HepG2 (cell line): ENCODE measurements at regions not wholly inside any gene's neighbourhood (a gene's known extent, or its start where the extent isn't known, plus 50 kb on each side); places are given as distances from the start of the nearest gene placed in this dataset.

ENCODE experiments used
- ATAC-seq: fragments of 200-7000 bp; cut with Tn5 transposase; 3 replicates; pipeline ENCODE4 v1.9.1; 2020; ENCODE audit warnings: mild to moderate bottlenecking, moderate library complexity
- BruUV-seq: library from RNA; stranded (reverse); fragments of 400-500 nt; replicated peaks from 2 replicates; lab custom pipeline; 2021; lab: Mats Ljungman, UMichigan
- CTCF ChIA-PET: fragments of 300-600 bp; formaldehyde crosslinking; extraction: SDS; loops from one replicate; lab custom pipeline; 2021; ENCODE audit warnings: low total read pairs, inconsistent platforms, low intra/inter-chr PET ratio; lab: Yijun Ruan, JAX
- POLR2A ChIA-PET: fragments of 350-600 bp; sonication (Branson Sonifier 250); formaldehyde crosslinking; loops from one replicate; lab custom pipeline; 2020; ENCODE audit warnings: antibody characterized with exemption, inconsistent platforms; lab: Yijun Ruan, JAX
- DNase-seq: peaks from one replicate; pipeline ENCODE4 v3.0.0-alpha.2; 2015; ENCODE audit warnings: low spot score
- FAIRE-seq: peaks from 3 replicates; lab custom pipeline; 2011; peaks lifted over from hg19 to GRCh38; lab: Jason Lieb, UNC
- H2AFZ ChIP-seq: one replicate; pipeline ENCODE4 v1.6.1; 2011; ENCODE audit warnings: low read length, inconsistent platforms
- H3K27ac ChIP-seq: fragments of 300-600 bp; 3 replicates; pipeline ENCODE4 v1.8.0; 2011; ENCODE audit warnings: mixed run types, mild to moderate bottlenecking, mixed read lengths, low read length, inconsistent platforms; ENCODE audit not compliant: insufficient read depth; ENCODE audit errors: extremely low read length
- H3K27me3 ChIP-seq, 2 experiments: fragments of 200-600 bp in 1 of 2; 2 replicates in 1 of 2; 3 replicates in 1 of 2; pipeline versions ENCODE4 v1.6.0 to v1.8.0; 2011; ENCODE audit warnings: low read length in 2 of 2, mild to moderate bottlenecking in 2 of 2, moderate library complexity in 2 of 2, inconsistent platforms in 1 of 2; ENCODE audit not compliant: insufficient read depth in 2 of 2, control insufficient read depth in 1 of 2
- H3K36me3 ChIP-seq, 2 experiments: fragments of 200-600 bp in 1 of 2; replicated peaks in 1 of 2; 2 replicates in 1 of 2; 3 replicates in 1 of 2; pipeline versions ENCODE4 v1.5.1 to v1.8.0; 2011; ENCODE audit warnings: low read length in 2 of 2, inconsistent platforms in 1 of 2; ENCODE audit not compliant: insufficient read depth in 2 of 2, control insufficient read depth in 1 of 2
- H3K4me1 ChIP-seq: 2 replicates; pipeline ENCODE4 v1.5.1; 2012; ENCODE audit warnings: low read length, inconsistent platforms; ENCODE audit not compliant: insufficient read depth
- H3K4me2 ChIP-seq: 2 replicates; pipeline ENCODE4 v1.6.0; 2011; ENCODE audit warnings: low read depth, low read length, inconsistent platforms
- H3K4me3 ChIP-seq, 3 experiments: fragments of 200-600 bp in 1 of 3; sonication (generic), shearing (Covaris generic) in 1 of 3; replicated peaks in 1 of 3; 2 replicates each; pipeline ENCODE4 v1.5.1; 2011 to 2016; ENCODE audit warnings: low read length in 3 of 3, inconsistent platforms in 2 of 3, low read depth in 2 of 3, mild to moderate bottlenecking in 2 of 3, control low read depth in 1 of 3, mixed read lengths in 1 of 3; ENCODE audit not compliant: insufficient read depth in 1 of 3
- H3K79me2 ChIP-seq: one replicate; pipeline ENCODE4 v1.6.1; 2011; ENCODE audit warnings: low read length, inconsistent platforms; ENCODE audit not compliant: insufficient read depth
- H3K9ac ChIP-seq: 2 replicates; pipeline ENCODE4 v1.6.0; 2011; ENCODE audit warnings: mild to moderate bottlenecking, low read depth, low read length, inconsistent platforms; ENCODE audit not compliant: insufficient read depth
- H3K9me3 ChIP-seq: 2 replicates; pipeline ENCODE4 v1.5.1; 2012; ENCODE audit warnings: mild to moderate bottlenecking, low read length
- H4K20me1 ChIP-seq: 2 replicates; pipeline ENCODE4 v1.6.0; 2011; ENCODE audit warnings: inconsistent platforms, mild to moderate bottlenecking, low read length, moderate library complexity; ENCODE audit not compliant: insufficient read depth
- FUBP1 ChIP-seq: sonication (generic); formaldehyde crosslinking; IDR thresholded peaks from 2 replicates; pipeline ENCODE4 v1.5.1; 2020; ENCODE audit warnings: missing genetic modification reagents, mild to moderate bottlenecking, borderline replicate concordance
- HMGA1 ChIP-seq: sonication (generic); formaldehyde crosslinking; conservative IDR thresholded peaks from 2 replicates; pipeline ENCODE4 v1.4.0; 2020; ENCODE audit warnings: missing genetic modification reagents
- RFX5 ChIP-seq: IDR thresholded peaks from 2 replicates; pipeline ENCODE4 v1.6.1; 2011; ENCODE audit warnings: low read depth, low read length, improper control_type of control experiment
- ZFP37 ChIP-seq: sonication (generic); formaldehyde crosslinking; IDR thresholded peaks from 2 replicates; pipeline ENCODE4 v1.4.0; 2020; ENCODE audit warnings: missing genetic modification reagents, borderline replicate concordance
- ZFYVE20 ChIP-seq: sonication (generic); formaldehyde crosslinking; IDR thresholded peaks from 2 replicates; pipeline ENCODE4 v1.8.0; 2023; ENCODE audit warnings: low read depth, mild to moderate bottlenecking, moderate library complexity, missing genetic modification reagents, borderline replicate concordance
- ZMYM3 ChIP-seq: sonication (generic); formaldehyde crosslinking; IDR thresholded peaks from 2 replicates; pipeline ENCODE4 v1.5.1; 2020; ENCODE audit warnings: mild to moderate bottlenecking, missing genetic modification reagents
- ZNF318 ChIP-seq: sonication (generic); formaldehyde crosslinking; IDR thresholded peaks from 2 replicates; pipeline ENCODE4 v1.4.0; 2020; ENCODE audit warnings: mild to moderate bottlenecking, missing genetic modification reagents
- ZNF543 ChIP-seq: sonication (generic); formaldehyde crosslinking; IDR thresholded peaks from 2 replicates; pipeline ENCODE4 v1.4.0; 2020; ENCODE audit warnings: mild to moderate bottlenecking, missing genetic modification reagents
- ZNF740 ChIP-seq: sonication (generic); formaldehyde crosslinking; IDR thresholded peaks from 2 replicates; pipeline ENCODE4 v1.4.0; 2020; ENCODE audit warnings: missing genetic modification reagents
- ZNF850 ChIP-seq: sonication (generic); formaldehyde crosslinking; conservative IDR thresholded peaks from 2 replicates; pipeline ENCODE4 v1.9.0; 2021; ENCODE audit warnings: mild to moderate bottlenecking, missing genetic modification reagents
- WGBS: methylation state at CpG from one replicate; pipeline ENCODE4 v1.1.6; 2017; ENCODE audit warnings: low lambda C conversion rate; 5-methylcytosine and 5-hydroxymethylcytosine counted together
- in situ Hi-C: cut with HindIII; loops from 2 replicates; pipeline ENCODE4 v1.10.0; 2017; ENCODE audit warnings: low pct_unique_long_range_greater_than_20kb; ENCODE audit not compliant: extremely low pct_ligation_motif_present
- intact Hi-C: fragments of 100-400 bp; cut with micrococcal nuclease; formaldehyde crosslinking; loops from one replicate; pipeline ENCODE4 v1.10.0; 2022; ENCODE audit not compliant: unreplicated experiment

- TF ChIP-seq ZNF318 (CRISPR knock-in tag) (no peak), ZFP37 (CRISPR knock-in tag) (no peak), RFX5 (no peak)
Measured at GRCh38 chr19:28508666-28509065, 704.3 kb downstream of the UQCRFS1 start (continued).

- Histone ChIP-seq H3K27me3 (no peaks in the 10 kb centered on the region), H3K79me2 (no peaks in the 10 kb centered on the region), H4K20me1 (no peaks in the 10 kb centered on the region), H3K27ac (no peak overlapping the region), H3K9ac (no peak overlapping the region), H2AFZ (no peak overlapping the region), H3K9me3 (peaks cover 94% of the 10 kb centered on the region), H3K4me2 (no peak overlapping the region), H3K4me1 (no peaks in the 10 kb centered on the region), H3K36me3 (no peaks in the 10 kb centered on the region)
- 18% methylated on average over 2 of the region's 2 CpGs for WGBS
- DNase-seq (no peak), FAIRE-seq (no peak), ATAC-seq (no peak)
- in situ Hi-C loops (no loop called here), intact Hi-C loops (no loop called here)
- no TSS peak for BruUV-seq
- TF ChIP-seq HMGA1 (CRISPR knock-in tag) (no peak), FUBP1 (CRISPR knock-in tag) (no peak), ZFYVE20 (no peak), ZMYM3 (CRISPR knock-in tag) (no peak), ZNF543 (no peak), ZNF850 (CRISPR knock-in tag) (no peak), ZNF740 (CRISPR knock-in tag) (no peak)
- TF ChIP-seq, all 625 proteins: peak for 0
- H3K4me3 ChIP-seq = no peak overlapping the region
- ChIA-PET POLR2A (no interaction called here), CTCF (no interaction called here)
Measured at GRCh38 chr19:28505933-28506332, 707.0 kb downstream of the UQCRFS1 start.
